ENCODE measurements at regions not wholly inside any gene's neighbourhood (a gene's known extent, or its start where the extent isn't known, plus 50 kb on each side); places are given as distances from the start of the nearest gene placed in this dataset.
"Not testable (repeated sequence)": the region's sequence is repeated elsewhere in the genome, so short reads cannot be mapped to it uniquely, and the experiment has no call there.

DNA sequence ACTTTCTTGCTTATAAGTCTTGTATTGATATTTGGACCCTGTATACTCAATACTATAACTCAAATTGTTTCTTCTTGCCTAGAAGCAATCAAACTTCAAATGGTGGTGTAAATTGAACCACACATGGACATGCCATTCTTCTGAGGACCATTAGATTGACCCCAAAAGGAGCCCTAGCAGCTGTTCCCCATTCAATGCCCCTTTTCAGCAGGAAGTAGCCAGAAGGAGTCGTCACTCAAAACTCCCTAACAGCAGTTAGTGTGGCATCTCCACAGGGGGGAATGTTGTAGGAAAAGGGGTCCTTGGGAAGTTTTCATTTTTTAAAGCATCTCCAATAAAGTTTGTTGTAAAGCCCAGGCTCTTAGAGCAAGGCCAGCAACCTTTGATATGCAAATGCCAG is 81.7 kb upstream of the PRL start:
- not testable (repeated sequence) for FAIRE-seq, DNase-seq

GRCh38 chr6:22380236-22380635 is 83.4 kb upstream of the PRL start:
- intact Hi-C loops (cut with DNase I): no loop called here
- TF ChIP-seq, protein P1, sequence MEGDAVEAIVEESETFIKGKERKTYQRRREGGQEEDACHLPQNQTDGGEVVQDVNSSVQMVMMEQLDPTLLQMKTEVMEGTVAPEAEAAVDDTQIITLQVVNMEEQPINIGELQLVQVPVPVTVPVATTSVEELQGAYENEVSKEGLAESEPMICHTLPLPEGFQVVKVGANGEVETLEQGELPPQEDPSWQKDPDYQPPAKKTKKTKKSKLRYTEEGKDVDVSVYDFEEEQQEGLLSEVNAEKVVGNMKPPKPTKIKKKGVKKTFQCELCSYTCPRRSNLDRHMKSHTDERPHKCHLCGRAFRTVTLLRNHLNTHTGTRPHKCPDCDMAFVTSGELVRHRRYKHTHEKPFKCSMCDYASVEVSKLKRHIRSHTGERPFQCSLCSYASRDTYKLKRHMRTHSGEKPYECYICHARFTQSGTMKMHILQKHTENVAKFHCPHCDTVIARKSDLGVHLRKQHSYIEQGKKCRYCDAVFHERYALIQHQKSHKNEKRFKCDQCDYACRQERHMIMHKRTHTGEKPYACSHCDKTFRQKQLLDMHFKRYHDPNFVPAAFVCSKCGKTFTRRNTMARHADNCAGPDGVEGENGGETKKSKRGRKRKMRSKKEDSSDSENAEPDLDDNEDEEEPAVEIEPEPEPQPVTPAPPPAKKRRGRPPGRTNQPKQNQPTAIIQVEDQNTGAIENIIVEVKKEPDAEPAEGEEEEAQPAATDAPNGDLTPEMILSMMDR (IDR thresholded peaks at IDR 0.05; ENCODE audit: borderline replicate concordance, extremely low read depth, insufficient read depth): no peak
- no peaks in the 10 kb centered on the region for H3K4me1 ChIP-seq (ENCODE audit: control insufficient read depth in 2 of 3, insufficient read depth in 2 of 3, low read depth in 1 of 3, low read length in 3 of 3)
- H3K27ac ChIP-seq (ENCODE audit: low read depth in 2 of 2, low read length in 2 of 2): no peak overlapping the region
- no peak for FAIRE-seq
- H3K4me3 ChIP-seq (ENCODE audit: low read length in 3 of 3): no peak overlapping the region
- H3K27me3 ChIP-seq (ENCODE audit: control insufficient read depth, insufficient read depth, low read length): no peaks in the 10 kb centered on the region
- no peaks in the 10 kb centered on the region for H3K9me3 ChIP-seq (ENCODE audit: control insufficient read depth in 2 of 3, insufficient read depth in 1 of 3, low read length in 3 of 3)
- no peaks in the 10 kb centered on the region for H3K36me3 ChIP-seq (ENCODE audit: control insufficient read depth in 2 of 3, insufficient read depth in 3 of 3, low read length in 3 of 3)
- DNase-seq: no peak
- no peak overlapping the region for H3K9ac ChIP-seq (ENCODE audit: low read length in 3 of 3)

More for the DNA sequence above, 81.7 kb upstream of the PRL start:
- H3K9me3 ChIP-seq (ENCODE audit: control insufficient read depth in 2 of 3, insufficient read depth in 1 of 3, low read length in 3 of 3); H3K4me1 ChIP-seq (ENCODE audit: control insufficient read depth in 2 of 3, insufficient read depth in 2 of 3, low read depth in 1 of 3, low read length in 3 of 3); H3K4me3 ChIP-seq (ENCODE audit: low read length in 3 of 3); H3K27ac ChIP-seq (ENCODE audit: low read depth in 2 of 2, low read length in 2 of 2); H3K9ac ChIP-seq (ENCODE audit: low read length in 3 of 3); intact Hi-C loops (cut with DNase I); H3K36me3 ChIP-seq (ENCODE audit: control insufficient read depth in 2 of 3, insufficient read depth in 3 of 3, low read length in 3 of 3); H3K27me3 ChIP-seq (ENCODE audit: control insufficient read depth, insufficient read depth, low read length): not testable (repeated sequence)

- Histone ChIP-seq H3K4me3 (ENCODE audit: low read length in 3 of 3) (no peak overlapping the region), H3K27me3 (ENCODE audit: control insufficient read depth, insufficient read depth, low read length) (no peaks in the 10 kb centered on the region), H3K9me3 (ENCODE audit: control insufficient read depth in 2 of 3, insufficient read depth in 1 of 3, low read length in 3 of 3) (no peaks in the 10 kb centered on the region), H3K9ac (ENCODE audit: low read length in 3 of 3) (no peak overlapping the region), H3K36me3 (ENCODE audit: control insufficient read depth in 2 of 3, insufficient read depth in 3 of 3, low read length in 3 of 3) (no peaks in the 10 kb centered on the region), H3K4me1 (ENCODE audit: control insufficient read depth in 2 of 3, insufficient read depth in 2 of 3, low read depth in 1 of 3, low read length in 3 of 3) (no peaks in the 10 kb centered on the region), H3K27ac (ENCODE audit: low read depth in 2 of 2, low read length in 2 of 2) (no peak overlapping the region)
- FAIRE-seq (no peak), DNase-seq (no peak)
- TF ChIP-seq, protein P1 (IDR thresholded peaks at IDR 0.05; ENCODE audit: borderline replicate concordance, extremely low read depth, insufficient read depth): no peak
- intact Hi-C loops (cut with DNase I): no loop called here
Observed at GRCh38 chr6:22381845-22382544, 85.2 kb upstream of the PRL start.

GRCh38 chr6:22383016-22383415 is 86.2 kb upstream of the PRL start:
- Histone ChIP-seq H3K9ac (ENCODE audit: low read length in 3 of 3) (no peak overlapping the region), H3K4me1 (ENCODE audit: control insufficient read depth in 2 of 3, insufficient read depth in 2 of 3, low read depth in 1 of 3, low read length in 3 of 3) (no peaks in the 10 kb centered on the region), H3K27me3 (ENCODE audit: control insufficient read depth, insufficient read depth, low read length) (no peaks in the 10 kb centered on the region), H3K9me3 (ENCODE audit: control insufficient read depth in 2 of 3, insufficient read depth in 1 of 3, low read length in 3 of 3) (no peaks in the 10 kb centered on the region), H3K4me3 (ENCODE audit: low read length in 3 of 3) (no peak overlapping the region), H3K36me3 (ENCODE audit: control insufficient read depth in 2 of 3, insufficient read depth in 3 of 3, low read length in 3 of 3) (no peaks in the 10 kb centered on the region), H3K27ac (ENCODE audit: low read depth in 2 of 2, low read length in 2 of 2) (no peak overlapping the region)
- no peak for DNase-seq
- TF ChIP-seq, protein P1 (IDR thresholded peaks at IDR 0.05; ENCODE audit: borderline replicate concordance, extremely low read depth, insufficient read depth): no peak
- no peak for FAIRE-seq
- intact Hi-C loops (cut with DNase I): no loop called here
